Keratinocyte (primary cell): ENCODE measurements at regions not wholly inside any gene's neighbourhood (a gene's known extent, or its start where the extent isn't known, plus 50 kb on each side); places are given as distances from the start of the nearest gene placed in this dataset.
"Not testable (repeated sequence)": the region's sequence is repeated elsewhere in the genome, so short reads cannot be mapped to it uniquely, and the experiment has no call there.

Experiments used
- CTCF ChIP-seq, 3 experiments: IDR thresholded peaks in 1 of 3; conservative IDR thresholded peaks in 1 of 3; optimal IDR thresholded peaks in 1 of 3; 2 replicates in 2 of 3; 3 replicates in 1 of 3; pipeline versions ENCODE3 to v1.5.1; 2011; ENCODE audit warnings: low read length in 3 of 3, mild to moderate bottlenecking in 3 of 3, moderate library complexity in 2 of 3, control low read depth in 1 of 3, inconsistent platforms in 1 of 3; ENCODE audit not compliant: insufficient read depth in 2 of 3; ENCODE audit errors: extremely low read depth in 1 of 3
- EZH2 ChIP-seq: IDR thresholded peaks from one replicate; pipeline ENCODE4 v1.6.1; 2012; ENCODE audit warnings: inconsistent platforms, mild to moderate bottlenecking, low read length, moderate library complexity

GRCh38 chr5:177934233-177934632 is 61.8 kb downstream of the PROP1 start:
- TF ChIP-seq CTCF (optimal IDR thresholded peaks at IDR 0.05 in 1 of 3, IDR thresholded peaks at IDR 0.05 in 1 of 3, conservative IDR thresholded peaks at IDR 0.05 in 1 of 3; ENCODE audit: extremely low read depth in 1 of 3, insufficient read depth in 2 of 3, low read length in 3 of 3); EZH2: not testable (repeated sequence)
